Kidney glomerular epithelial cell (primary cell): ENCODE measurements at regions not wholly inside any gene's neighbourhood (a gene's known extent, or its start where the extent isn't known, plus 50 kb on each side); places are given as distances from the start of the nearest gene placed in this dataset.

Experiments
- DNase-seq: peaks from one replicate; lab custom pipeline; 2025; lab: John Stamatoyannopoulos, UW

GRCh38 chr1:117260761-117261423, 50.2 kb upstream of the VTCN1 start:
- DNase-seq: no peak
